ENCODE measurements at regions not wholly inside any gene's neighbourhood (a gene's known extent, or its start where the extent isn't known, plus 50 kb on each side); places are given as distances from the start of the nearest gene placed in this dataset.

DNA sequence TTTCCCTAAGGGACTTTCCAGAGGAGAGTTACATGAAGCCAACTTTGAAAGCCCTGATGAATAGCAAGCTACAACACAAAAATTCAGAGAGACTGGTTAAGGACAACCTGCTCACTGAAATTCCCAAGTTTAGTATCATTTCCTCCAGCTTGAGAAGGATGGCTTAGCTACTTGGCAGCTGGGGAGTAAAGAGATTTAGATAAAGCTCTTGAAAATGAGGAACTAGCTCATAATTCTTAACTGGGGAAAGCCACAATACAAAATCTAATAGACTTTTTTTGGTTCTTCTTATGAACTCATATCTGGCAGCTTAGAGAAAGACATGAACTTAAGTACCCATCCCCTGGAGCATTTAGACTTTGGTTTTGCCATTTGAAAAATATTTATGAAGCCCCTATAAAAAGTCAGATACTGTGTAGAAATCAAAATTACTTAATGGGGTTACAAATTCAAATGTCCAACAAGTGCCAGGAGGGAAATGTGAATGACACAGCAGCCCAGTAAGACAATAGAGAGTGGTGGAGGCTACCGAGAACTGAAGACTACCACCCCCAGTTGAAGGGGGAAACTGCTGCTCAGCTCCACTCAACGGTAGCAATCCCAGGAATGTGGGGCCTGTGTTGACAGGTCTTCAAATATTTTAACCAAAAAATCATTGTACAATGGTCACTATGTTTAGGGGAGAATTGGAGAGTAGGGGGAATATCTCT is 79.4 kb upstream of the ADRB2 start:
- no peaks in the 10 kb centered on the region for H3K9me3 ChIP-seq
- TF ChIP-seq, protein P1, sequence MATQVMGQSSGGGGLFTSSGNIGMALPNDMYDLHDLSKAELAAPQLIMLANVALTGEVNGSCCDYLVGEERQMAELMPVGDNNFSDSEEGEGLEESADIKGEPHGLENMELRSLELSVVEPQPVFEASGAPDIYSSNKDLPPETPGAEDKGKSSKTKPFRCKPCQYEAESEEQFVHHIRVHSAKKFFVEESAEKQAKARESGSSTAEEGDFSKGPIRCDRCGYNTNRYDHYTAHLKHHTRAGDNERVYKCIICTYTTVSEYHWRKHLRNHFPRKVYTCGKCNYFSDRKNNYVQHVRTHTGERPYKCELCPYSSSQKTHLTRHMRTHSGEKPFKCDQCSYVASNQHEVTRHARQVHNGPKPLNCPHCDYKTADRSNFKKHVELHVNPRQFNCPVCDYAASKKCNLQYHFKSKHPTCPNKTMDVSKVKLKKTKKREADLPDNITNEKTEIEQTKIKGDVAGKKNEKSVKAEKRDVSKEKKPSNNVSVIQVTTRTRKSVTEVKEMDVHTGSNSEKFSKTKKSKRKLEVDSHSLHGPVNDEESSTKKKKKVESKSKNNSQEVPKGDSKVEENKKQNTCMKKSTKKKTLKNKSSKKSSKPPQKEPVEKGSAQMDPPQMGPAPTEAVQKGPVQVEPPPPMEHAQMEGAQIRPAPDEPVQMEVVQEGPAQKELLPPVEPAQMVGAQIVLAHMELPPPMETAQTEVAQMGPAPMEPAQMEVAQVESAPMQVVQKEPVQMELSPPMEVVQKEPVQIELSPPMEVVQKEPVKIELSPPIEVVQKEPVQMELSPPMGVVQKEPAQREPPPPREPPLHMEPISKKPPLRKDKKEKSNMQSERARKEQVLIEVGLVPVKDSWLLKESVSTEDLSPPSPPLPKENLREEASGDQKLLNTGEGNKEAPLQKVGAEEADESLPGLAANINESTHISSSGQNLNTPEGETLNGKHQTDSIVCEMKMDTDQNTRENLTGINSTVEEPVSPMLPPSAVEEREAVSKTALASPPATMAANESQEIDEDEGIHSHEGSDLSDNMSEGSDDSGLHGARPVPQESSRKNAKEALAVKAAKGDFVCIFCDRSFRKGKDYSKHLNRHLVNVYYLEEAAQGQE (IDR thresholded peaks at IDR 0.05; ENCODE audit: low read depth, low read length) = no peak
- TF ChIP-seq GABPA (IDR thresholded peaks at IDR 0.05; ENCODE audit: low read depth) (no peak), SIN3A (IDR thresholded peaks at IDR 0.05; ENCODE audit: borderline replicate concordance, low read depth, low read length) (no peak), CTCF (IDR thresholded peaks at IDR 0.05) (no peak), EP300 (IDR thresholded peaks at IDR 0.05; ENCODE audit: borderline replicate concordance in 1 of 2, low read depth in 1 of 2, low read length in 1 of 2) (no peak), FOSL2 (IDR thresholded peaks at IDR 0.05; ENCODE audit: borderline replicate concordance, low read depth) (no peak), YY1 (IDR thresholded peaks at IDR 0.05; ENCODE audit: low read depth) (no peak), TCF12 (IDR thresholded peaks at IDR 0.05) (no peak), FOXJ3 (CRISPR knock-in tag; IDR thresholded peaks at IDR 0.05) (no peak), MAX (IDR thresholded peaks at IDR 0.05; ENCODE audit: low read depth) (no peak), EZH2phosphoT487 (IDR thresholded peaks at IDR 0.05; ENCODE audit: borderline replicate concordance, low read depth) (no peak), JUND (IDR thresholded peaks at IDR 0.05) (no peak), MEF2A (IDR thresholded peaks at IDR 0.05; ENCODE audit: borderline replicate concordance, low read depth) (no peak), GATA2 (CRISPR knock-in tag; IDR thresholded peaks at IDR 0.05) (no peak), RCOR1 (IDR thresholded peaks at IDR 0.05; ENCODE audit: low read length) (no peak)
- TF ChIP-seq, protein P2, sequence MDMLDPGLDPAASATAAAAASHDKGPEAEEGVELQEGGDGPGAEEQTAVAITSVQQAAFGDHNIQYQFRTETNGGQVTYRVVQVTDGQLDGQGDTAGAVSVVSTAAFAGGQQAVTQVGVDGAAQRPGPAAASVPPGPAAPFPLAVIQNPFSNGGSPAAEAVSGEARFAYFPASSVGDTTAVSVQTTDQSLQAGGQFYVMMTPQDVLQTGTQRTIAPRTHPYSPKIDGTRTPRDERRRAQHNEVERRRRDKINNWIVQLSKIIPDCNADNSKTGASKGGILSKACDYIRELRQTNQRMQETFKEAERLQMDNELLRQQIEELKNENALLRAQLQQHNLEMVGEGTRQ (IDR thresholded peaks at IDR 0.05; ENCODE audit: borderline replicate concordance, low read depth, low read length) = no peak
- TF ChIP-seq, protein P3, sequence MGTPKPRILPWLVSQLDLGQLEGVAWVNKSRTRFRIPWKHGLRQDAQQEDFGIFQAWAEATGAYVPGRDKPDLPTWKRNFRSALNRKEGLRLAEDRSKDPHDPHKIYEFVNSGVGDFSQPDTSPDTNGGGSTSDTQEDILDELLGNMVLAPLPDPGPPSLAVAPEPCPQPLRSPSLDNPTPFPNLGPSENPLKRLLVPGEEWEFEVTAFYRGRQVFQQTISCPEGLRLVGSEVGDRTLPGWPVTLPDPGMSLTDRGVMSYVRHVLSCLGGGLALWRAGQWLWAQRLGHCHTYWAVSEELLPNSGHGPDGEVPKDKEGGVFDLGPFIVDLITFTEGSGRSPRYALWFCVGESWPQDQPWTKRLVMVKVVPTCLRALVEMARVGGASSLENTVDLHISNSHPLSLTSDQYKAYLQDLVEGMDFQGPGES (IDR thresholded peaks at IDR 0.05; ENCODE audit: low read depth, low read length) = no peak
- TF ChIP-seq, protein P4, sequence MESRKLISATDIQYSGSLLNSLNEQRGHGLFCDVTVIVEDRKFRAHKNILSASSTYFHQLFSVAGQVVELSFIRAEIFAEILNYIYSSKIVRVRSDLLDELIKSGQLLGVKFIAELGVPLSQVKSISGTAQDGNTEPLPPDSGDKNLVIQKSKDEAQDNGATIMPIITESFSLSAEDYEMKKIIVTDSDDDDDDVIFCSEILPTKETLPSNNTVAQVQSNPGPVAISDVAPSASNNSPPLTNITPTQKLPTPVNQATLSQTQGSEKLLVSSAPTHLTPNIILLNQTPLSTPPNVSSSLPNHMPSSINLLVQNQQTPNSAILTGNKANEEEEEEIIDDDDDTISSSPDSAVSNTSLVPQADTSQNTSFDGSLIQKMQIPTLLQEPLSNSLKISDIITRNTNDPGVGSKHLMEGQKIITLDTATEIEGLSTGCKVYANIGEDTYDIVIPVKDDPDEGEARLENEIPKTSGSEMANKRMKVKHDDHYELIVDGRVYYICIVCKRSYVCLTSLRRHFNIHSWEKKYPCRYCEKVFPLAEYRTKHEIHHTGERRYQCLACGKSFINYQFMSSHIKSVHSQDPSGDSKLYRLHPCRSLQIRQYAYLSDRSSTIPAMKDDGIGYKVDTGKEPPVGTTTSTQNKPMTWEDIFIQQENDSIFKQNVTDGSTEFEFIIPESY (IDR thresholded peaks at IDR 0.05; ENCODE audit: borderline replicate concordance, low read depth) = no peak
- TF ChIP-seq, protein P5, sequence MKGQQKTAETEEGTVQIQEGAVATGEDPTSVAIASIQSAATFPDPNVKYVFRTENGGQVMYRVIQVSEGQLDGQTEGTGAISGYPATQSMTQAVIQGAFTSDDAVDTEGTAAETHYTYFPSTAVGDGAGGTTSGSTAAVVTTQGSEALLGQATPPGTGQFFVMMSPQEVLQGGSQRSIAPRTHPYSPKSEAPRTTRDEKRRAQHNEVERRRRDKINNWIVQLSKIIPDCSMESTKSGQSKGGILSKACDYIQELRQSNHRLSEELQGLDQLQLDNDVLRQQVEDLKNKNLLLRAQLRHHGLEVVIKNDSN (IDR thresholded peaks at IDR 0.05; ENCODE audit: borderline replicate concordance, low read depth) = no peak
- TF ChIP-seq, protein P6, sequence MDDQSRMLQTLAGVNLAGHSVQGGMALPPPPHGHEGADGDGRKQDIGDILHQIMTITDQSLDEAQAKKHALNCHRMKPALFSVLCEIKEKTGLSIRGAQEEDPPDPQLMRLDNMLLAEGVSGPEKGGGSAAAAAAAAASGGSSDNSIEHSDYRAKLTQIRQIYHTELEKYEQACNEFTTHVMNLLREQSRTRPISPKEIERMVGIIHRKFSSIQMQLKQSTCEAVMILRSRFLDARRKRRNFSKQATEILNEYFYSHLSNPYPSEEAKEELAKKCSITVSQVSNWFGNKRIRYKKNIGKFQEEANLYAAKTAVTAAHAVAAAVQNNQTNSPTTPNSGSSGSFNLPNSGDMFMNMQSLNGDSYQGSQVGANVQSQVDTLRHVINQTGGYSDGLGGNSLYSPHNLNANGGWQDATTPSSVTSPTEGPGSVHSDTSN (IDR thresholded peaks at IDR 0.05) = no peak
- H3K79me2 ChIP-seq (ENCODE audit: insufficient read depth) = no peaks in the 10 kb centered on the region
- H3K27me3 ChIP-seq (ENCODE audit: insufficient read depth) = no peaks in the 10 kb centered on the region
- WGBS (ENCODE audit: low lambda C conversion rate) = 48% methylated on average over 2 of the region's 2 CpGs
- no peak for DNase-seq
- no peak overlapping the region for H3K4me2 ChIP-seq
- ChIA-PET POLR2A (no interaction called here), CTCF (interaction anchor here (0.6 to 4.7 kb wide), 8 partner anchors 10 to 429 kb away, joined by 3 to 30 read pairs (median 4); no protein-coding TSS in a partner anchor)
- no peaks in the 10 kb centered on the region for H3K36me3 ChIP-seq (replicated peaks in 1 of 2; ENCODE audit: control insufficient read depth in 1 of 2, insufficient read depth in 2 of 2, low read length in 1 of 2)
- no peak overlapping the region for H2AFZ ChIP-seq (ENCODE audit: low read depth)
- H3K9ac ChIP-seq = no peak overlapping the region
- H3F3A ChIP-seq (replicated peaks; ENCODE audit: insufficient read depth) = peaks cover 4% of the 10 kb centered on the region
- H4K20me1 ChIP-seq (ENCODE audit: insufficient read depth) = no peaks in the 10 kb centered on the region
- no peaks in the 10 kb centered on the region for H3K4me1 ChIP-seq (ENCODE audit: control insufficient read depth in 1 of 2, insufficient read depth in 2 of 2, low read depth in 1 of 2, low read length in 1 of 2)
- H3K9me2 ChIP-seq = no peaks in the 10 kb centered on the region
- no peak overlapping the region for H3K27ac ChIP-seq (ENCODE audit: low read depth in 2 of 2, low read length in 1 of 2)
- no peak overlapping the region for H3K4me3 ChIP-seq (ENCODE audit: low read depth in 2 of 2, low read length in 1 of 2)
